ENCODE measurements at regions not wholly inside any gene's neighbourhood (a gene's known extent, or its start where the extent isn't known, plus 50 kb on each side); places are given as distances from the start of the nearest gene placed in this dataset.
"Not testable (repeated sequence)": the region's sequence is repeated elsewhere in the genome, so short reads cannot be mapped to it uniquely, and the experiment has no call there.

DNA sequence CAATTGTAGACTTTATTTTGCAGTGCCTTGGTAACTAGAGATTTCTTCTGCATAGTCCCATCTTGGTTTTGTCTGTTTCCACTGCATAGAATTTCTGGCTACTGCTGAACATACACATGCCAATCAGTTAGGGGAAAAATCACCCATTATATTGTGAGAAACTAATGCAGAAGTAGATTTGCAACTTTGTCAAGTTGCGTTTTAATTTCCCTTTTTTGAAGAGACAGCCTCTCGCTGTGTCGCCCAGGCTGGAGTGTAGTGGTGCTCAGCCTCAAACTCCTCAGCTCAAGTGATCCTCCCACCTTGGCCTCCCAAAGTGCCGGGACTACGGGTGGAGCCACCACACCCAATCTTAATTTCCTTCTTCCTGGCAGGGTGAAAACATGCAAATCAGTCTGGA is 83.1 kb upstream of the WSB1 start:
- DNase-seq: not testable (repeated sequence)

GRCh38 chr17:27216836-27217235 is 77.1 kb upstream of the WSB1 start:
- DNase-seq: no peak

- DNase-seq: no peak
These were observed 76.3 kb upstream of the WSB1 start for GRCh38 chr17:27217631-27218030.

DNA sequence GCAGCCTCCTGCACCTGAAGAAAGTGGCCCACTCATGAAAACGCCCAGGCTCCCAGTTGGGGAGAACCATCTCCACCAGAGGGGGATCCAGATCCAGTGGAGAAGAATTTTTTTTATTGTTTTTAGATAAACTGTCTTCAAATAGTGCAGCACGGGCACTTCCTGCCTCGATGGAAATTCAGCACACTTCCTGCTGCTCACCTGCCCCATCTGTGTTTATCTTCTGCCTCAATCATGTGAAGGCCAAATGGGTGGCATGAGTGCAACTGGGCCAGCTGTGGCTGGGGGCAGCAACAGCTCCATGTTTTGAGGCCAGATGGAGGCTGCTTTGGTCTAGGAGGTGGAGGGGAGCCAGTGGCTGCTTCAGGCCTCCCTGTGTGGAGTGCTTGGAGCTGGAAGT is 75.9 kb upstream of the WSB1 start:
- DNase-seq: no peak

GRCh38 chr17:27218719-27219488 is 75.0 kb upstream of the WSB1 start:
- DNase-seq: no peak

- no peak for DNase-seq
These were observed 71.4 kb upstream of the WSB1 start for GRCh38 chr17:27222515-27222914.

DNA sequence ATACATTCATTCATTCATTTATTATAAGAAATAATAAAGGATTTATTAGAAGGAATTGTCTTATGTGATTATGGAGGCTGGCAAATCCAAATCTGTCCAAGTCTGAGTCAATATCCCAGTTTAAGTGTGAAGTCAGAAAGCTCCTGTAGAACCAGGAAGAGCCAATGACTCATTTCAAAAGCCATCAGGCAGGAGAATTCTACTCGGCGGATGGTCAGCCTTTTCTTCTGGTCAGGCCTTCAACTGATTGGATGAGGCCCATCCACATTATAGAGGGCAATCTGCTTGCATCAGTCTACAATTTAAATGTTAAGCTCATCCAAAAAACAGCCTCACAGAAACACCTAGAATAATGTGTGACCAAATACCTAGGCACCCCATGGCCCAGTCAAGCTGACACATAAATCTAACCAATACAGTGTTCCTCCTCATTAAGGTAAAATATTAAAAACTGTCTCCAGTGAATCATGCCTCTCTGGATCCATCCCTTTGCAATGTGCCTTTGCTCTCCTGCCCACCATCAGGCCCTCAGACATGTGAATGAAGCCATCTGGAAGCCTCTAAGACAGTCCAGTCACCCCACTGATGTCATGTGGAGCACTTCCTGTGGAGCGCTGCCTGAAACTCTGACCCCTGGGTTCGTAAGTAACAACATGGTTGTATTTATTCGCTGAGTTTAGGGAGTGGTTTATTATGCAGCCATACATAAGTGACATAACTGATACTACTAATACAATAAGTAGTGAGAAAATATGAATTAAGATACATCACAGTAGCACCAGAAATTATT is 69.2 kb upstream of the WSB1 start:
- peak in 1 of 2 experiments; percentile 16 for DNase-seq

DNA sequence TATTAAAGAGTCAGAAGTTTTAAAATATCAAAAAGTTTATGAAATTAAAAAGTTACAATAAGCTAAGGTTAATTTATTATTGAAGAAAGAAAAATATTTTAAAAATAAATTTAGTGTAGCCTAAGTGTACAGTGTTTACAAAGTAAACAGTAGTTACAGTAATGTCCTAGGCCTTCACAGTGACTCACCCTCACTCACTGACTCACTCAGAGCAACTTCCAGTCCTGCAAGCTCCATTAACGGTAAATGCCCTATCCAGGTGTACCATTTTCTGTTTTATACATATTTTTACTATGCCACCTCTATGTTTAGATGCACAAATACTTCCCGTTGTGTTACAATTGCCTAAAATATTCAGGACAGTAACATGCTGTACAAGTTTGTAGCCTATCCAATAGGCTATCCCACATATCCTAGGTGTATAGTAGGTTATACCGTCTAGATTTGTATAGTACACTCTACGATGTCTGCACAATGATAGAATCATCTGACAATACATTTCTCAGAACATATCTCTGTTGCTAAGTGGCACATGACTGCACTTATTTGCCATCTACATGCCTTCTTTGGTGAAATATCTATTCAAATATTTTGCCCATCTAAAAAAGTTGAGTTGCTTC is 67.2 kb upstream of the WSB1 start:
- peak; percentile 3 to 73 for DNase-seq

DNA sequence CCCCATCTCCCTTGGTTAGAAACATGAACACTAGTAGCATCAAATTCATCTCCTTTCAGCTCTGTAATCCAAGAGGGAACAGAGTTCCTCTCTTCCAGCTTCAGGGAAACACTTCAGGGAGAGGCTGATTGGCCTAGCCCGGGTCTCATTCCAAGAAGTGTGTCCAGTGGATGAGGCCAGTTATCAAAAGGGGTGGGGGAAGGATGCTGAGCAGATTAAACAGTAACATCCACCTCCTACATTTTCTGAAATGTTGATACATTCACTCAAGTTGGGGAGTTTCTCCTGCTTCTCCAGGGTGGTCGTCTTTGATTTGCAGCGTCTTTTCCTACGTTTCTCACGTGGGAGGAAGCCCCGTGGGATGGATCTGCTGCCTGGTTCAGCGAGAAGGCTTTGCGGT is 62.9 kb upstream of the WSB1 start:
- DNase-seq: no peak

- DNase-seq: no peak
These were observed 61.6 kb upstream of the WSB1 start for GRCh38 chr17:27232328-27232727.

DNA sequence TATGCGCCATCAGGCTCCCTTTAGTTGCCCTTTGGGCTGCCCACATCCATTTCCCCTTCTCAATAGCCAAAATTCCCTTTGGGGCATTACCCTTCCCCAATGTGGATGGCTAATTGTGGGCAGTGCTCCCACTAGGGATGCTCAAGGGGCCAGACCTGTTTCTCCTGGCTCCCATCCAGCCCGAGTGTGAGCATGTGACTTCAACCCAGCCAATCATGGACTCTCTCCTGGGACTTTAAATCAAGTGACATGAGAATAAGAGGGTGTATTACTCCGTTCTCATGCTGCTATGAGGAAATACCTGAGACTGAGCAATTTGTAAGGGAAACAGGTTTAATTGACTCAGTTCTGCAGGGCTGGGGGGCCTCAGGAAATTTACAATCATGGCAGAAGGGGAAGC is 60.9 kb upstream of the WSB1 start:
- DNase-seq: no peak

GRCh38 chr17:27233776-27234175 is 60.1 kb upstream of the WSB1 start:
- DNase-seq: no peak

DNA sequence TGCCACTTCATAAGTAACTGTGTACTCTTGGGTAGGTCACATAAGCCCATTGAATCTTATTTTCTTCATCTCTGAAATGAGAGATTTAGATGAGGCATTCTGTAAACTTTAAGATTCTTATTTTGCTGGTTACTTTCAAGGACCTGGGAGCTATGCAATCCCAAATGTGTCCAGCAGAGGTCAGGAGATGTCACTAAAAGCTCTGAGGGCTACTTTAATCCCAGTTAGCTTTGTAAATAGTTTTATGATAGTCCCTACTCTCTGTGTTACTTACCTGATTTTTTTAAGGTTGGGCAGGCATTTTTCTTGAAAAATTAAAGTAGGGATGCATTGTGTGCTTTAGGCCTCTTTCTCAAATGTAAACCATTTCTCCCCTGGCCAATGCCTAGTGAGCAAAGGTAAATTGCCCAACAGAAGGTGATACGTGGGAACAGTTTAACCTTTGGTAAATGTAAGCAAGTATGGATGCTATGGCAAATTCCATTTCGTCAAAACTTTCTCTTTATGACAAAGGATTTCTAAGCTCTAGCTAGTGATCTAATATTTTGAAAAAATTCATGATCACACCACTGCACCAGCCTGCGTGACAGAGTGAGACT is 57.1 kb upstream of the WSB1 start:
- peak; percentile 13 to 73 for DNase-seq

GRCh38 chr17:27237890-27238289 is 56.0 kb upstream of the WSB1 start:
- DNase-seq: no peak

DNA sequence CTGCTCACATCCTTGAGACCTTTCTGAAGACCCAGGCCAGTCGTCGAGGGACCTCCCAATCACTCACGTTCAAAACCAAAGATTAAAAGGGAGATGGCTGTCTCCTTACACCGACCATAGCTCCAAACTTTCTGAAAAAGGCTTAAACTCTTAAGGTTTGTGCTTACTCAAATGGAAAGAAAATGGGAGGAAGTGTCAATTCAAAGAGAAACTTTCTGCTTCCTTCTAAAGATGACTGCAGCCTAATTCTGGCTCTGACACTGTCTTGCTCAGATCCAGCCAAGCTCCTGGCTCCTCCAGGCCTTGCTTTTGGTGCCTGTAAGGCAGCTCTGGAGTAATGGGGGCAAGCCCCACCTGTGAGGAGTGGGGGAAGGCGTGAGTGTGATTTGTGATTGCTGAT is 54.9 kb upstream of the WSB1 start:
- DNase-seq: no peak

DNA sequence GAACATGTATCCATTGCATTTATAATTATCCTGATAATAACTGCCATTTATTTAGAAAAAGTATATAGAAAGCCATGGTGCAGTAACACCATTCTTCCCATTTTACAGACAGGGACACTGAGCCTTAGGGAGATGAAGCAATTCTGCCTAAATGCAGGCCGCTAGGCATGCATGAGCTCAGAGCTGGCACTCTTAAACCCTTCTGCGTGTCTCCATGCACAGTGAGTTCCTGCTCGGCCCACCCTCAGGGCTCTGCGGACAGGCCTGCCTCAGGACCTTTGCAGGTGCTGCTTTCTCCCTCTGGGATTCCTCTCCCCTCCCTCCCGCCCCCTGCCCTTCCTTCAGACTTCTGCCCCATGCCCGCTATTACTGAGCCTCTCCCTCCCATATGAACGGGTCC is 54.3 kb upstream of the WSB1 start:
- no peak for DNase-seq

- no peak for DNase-seq
These were observed 53.7 kb upstream of the WSB1 start for GRCh38 chr17:27240086-27240801.

DNA sequence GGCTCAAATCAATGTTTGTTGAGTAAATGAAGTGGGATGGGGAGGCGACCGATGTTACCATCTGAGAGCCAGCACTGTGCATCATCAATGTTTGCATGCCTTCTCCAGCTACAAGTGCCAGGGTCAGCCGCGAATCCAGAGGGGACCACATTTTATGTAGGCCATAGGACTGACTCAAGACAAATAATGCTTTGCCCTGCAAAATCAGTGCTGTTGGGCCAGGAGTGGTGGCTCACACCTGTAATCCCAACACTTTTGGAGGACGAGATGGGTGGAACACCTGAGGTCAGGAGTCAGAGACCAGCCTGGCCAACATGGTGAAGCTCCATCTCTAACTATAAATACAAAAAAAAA is 53.1 kb upstream of the WSB1 start:
- DNase-seq: no peak

DNA sequence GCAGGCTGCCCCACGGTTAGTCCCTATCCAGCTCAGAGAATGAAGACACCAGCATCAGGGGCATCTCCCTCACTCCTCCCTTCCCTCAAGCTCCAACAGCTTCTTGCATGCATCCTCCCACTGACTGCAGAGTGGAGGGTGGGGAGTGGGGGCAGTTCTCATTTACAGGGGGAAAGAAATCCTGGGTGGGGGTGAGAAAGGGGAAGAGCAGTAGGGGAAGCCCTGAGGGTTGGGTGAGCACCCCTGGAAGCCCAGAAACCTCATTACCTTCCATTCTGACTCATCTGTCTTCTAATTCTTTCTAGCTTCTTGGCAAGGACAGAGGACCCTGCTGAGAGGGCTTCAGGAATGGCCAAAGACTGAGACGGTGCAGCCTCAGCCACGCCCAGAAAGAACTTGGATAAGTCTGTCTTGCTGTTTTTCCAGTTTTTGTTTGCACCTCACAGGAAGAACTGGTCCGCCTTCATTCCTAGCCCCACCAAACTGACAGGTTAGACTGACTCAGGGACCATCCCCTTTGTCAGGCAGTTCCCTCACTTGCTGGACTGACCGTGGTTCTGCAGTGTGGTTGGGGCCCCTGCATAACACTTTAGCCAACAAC is 52.5 kb upstream of the WSB1 start:
- DNase-seq: no peak

- no peak for DNase-seq
These were observed 51.0 kb upstream of the WSB1 start for GRCh38 chr17:27242951-27243350.

DNA sequence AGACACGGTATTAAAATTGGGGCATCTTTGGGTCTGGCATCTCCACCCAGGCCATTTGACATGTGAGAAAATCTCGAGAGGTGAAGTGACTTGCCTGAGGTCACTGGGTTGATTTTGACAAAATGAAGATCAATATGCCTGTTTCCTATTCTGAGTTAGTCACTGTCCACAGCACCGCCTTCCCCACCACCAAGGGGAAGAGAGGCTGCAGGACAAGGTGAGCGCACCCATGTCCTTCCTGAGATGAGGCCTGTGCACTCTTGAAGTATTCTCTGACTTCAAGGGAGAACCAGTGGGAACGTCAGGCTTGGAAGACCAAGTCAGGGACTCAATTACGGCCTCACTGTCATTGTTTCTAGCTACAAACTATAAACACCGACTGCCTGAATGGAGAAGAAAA is 49.9 kb upstream of the WSB1 start:
- DNase-seq: no peak

Measured in SW 1271 (cell line).